HG02623 (cell line): ENCODE measurements at regions not wholly inside any gene's neighbourhood (a gene's known extent, or its start where the extent isn't known, plus 50 kb on each side); places are given as distances from the start of the nearest gene placed in this dataset.
"Not testable (repeated sequence)": the region's sequence is repeated elsewhere in the genome, so short reads cannot be mapped to it uniquely, and the experiment has no call there.

ENCODE experiments used
- ATAC-seq: cut with Tn5 transposase; IDR thresholded peaks from one replicate; pipeline ENCODE4 v1.9.1; 2021; ENCODE audit warnings: moderate library complexity; ENCODE audit not compliant: unreplicated experiment

GRCh38 chr1:188466539-188466938 is 1637.8 kb downstream of the PLA2G4A start:
- no peak for ATAC-seq

DNA sequence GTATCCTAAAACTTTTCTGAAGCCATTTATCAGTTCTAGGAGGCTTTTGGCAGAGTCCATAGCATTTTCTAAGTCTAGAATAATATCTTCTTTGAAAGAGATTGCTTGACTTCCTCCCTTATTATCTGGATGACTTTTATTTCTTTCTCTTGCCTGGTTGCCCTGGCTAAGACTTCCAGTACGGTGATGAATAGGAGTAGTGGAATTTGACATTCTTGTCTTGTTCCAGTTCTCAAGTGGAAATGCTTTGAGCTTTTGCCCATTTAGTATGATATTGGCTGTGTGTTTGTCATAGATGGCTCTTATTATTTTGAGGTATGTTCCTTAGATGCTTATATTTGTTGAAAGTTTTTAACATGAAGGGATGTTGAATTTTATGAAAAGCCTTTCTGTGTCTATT is 1647.9 kb downstream of the PLA2G4A start:
- no peak for ATAC-seq

GRCh38 chr1:188489336-188490112 is 1660.8 kb downstream of the PLA2G4A start:
- ATAC-seq: no peak

DNA sequence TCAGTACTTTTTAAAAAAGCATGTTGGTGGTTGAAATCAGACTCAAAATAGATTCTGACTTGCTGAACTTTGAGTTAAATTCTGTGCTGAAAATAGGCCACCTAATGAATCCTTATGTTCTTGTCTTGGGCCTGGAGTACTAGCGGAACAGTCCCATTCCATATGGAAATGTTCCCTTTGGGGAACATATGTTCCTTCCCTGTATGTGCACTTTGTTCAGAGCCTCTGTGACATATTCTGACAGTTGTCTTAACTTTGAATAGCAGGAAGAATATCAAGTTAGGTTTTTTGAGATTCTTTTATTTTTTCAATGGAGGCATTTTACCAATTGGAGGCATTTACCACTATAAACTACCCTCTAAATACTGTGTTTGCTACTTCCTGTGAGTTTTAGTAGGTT is 1667.8 kb downstream of the PLA2G4A start:
- ATAC-seq: no peak

GRCh38 chr1:188497020-188497419 is 1668.3 kb downstream of the PLA2G4A start:
- no peak for ATAC-seq

GRCh38 chr1:188499690-188500089 is 1670.9 kb downstream of the PLA2G4A start:
- ATAC-seq: no peak

DNA sequence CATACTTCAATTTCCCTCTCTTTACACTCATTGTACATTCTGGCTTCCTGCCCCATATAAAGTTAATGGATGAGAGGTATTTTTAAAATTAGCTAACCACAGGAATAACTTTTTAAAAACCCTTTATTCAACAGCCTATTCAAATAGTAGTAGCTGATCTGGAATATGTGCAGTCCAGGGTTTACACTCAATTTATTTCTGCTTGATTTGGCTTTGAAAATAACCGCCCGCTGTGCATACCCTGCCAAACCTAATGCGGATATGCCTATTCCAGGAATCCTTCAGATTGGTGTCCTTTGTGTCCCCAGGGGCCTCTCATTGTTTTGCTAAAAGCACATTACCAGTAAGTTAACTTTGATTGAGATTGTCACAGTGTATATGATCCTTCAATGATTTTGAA is 1686.2 kb downstream of the PLA2G4A start:
- no peak for ATAC-seq

DNA sequence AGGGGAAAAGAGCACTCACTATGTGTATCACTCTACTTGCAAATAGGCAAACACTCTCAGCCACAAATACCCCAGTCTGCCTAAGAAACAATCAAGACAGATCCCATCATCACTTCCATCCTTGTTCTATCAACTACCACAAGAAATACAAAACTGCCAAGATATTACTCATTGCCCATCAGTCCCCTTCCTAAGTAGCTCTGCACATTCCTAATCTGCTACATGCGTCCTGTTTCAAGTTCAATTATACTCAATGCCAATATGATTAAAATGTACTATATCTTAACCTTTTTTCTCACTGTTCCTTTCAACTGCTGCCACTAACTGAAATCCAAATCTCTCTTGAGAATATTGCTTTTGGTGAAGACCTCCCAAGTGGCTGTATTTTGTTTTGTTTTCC is 1688.4 kb downstream of the PLA2G4A start:
- no peak for ATAC-seq

GRCh38 chr1:188551176-188551575 is 1722.4 kb downstream of the PLA2G4A start:
- no peak for ATAC-seq

- no peak for ATAC-seq
These were observed 1728.3 kb downstream of the PLA2G4A start for GRCh38 chr1:188557053-188557452.

GRCh38 chr1:188582911-188583532 is 1754.3 kb downstream of the PLA2G4A start:
- no peak for ATAC-seq

DNA sequence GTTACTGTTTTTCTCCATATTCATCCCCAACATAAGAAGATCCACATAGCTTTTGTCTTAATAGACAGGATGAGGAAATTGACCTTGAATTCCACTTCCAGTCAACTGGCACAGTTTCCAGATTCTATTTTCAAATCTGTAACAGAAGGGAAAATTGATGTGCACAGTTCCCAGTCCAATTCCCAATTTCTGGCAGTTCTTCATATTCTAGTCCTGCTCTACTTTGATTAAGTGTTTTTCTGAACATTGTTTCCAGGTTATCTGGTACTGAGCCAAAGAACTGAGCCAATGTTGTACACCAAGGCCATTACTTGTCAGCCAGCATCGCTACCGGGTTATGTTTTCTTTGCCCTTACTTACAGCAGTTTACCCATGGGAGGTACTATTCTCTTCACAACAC is 1755.4 kb downstream of the PLA2G4A start:
- no peak for ATAC-seq

GRCh38 chr1:188590641-188591040 is 1761.9 kb downstream of the PLA2G4A start:
- no peak for ATAC-seq

DNA sequence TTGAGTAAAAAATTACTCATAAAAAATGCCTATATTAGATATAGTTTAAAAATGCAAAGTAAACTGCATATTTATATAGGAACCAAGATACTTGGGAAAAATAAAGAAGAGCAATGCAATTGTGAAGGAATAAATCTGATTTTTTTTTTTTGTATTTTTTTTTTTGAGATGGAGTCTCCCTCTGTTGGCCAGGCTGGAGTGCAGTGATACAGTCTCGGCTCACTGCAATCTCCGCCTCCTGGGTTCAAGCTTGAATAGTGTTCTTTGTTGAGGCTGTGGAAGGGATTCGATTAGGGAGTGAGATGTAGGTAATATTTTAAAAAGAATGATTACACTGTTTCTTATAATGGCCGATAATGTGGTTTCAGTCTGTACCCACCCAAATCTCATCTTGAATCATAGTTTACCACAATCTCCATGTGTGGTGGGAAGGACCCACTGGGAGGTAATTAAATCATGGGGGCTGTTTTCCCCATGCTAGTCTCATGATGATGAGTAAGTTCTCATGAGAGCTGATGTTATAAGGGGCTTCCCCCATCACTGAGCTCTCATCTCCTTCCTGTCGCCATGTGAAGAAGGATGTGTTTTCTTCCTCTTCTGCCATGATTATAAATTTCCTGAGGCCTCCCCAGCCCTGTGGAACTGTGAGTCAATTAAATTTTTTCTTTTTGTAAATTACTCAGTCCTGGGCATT is 1765.9 kb downstream of the PLA2G4A start:
- no peak for ATAC-seq

GRCh38 chr1:188599313-188599712 is 1770.6 kb downstream of the PLA2G4A start:
- no peak for ATAC-seq

GRCh38 chr1:188611432-188611831 is 1782.7 kb downstream of the PLA2G4A start:
- no peak for ATAC-seq

DNA sequence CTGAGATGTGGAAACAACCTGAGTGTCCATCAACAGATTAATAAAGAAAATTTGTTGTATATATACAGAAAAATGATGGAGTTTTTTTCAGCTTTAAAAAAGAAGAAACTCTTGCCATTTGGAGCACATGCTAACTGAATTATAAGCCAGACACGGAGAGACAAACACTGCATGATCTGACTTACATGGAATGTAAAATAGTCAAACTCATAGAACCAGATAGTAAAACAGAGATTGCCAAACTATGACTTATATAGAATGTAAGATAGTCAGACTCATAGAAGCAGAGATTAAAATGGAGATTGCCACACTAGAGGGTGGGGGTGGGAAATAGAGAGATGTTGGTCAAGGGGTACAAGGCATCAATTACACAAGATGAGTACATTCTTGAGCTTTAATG is 1786.6 kb downstream of the PLA2G4A start:
- no peak for ATAC-seq

GRCh38 chr1:188620236-188620635 is 1791.5 kb downstream of the PLA2G4A start:
- no peak for ATAC-seq

DNA sequence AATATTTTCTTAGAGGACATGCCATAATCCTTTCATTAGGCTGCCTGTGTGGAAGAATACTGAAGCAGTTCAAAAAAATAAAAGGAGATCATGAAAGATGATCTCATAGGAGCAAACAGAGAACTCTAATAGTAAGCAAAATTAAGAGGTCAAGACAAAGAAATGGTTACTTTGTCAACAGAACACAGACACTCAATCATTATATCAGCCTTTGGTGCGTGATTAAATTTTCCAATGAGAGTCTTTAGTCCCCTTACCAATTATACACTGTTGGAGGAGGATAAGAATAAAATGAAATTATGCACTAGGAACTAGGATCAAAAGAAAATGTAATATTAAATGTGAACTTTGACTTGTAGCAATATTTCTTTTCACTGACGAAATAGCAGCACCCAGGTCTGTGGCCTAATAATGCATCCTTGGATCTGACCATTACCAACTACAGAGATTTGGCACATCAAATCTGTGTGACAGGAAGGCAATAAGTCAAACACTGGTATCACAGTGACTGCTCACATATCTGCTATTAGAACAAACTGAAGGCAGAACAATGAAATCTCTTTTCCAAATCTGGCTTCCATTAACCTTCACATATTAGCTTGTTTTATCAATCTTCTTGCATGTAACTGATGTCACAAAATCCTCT is 1812.9 kb downstream of the PLA2G4A start:
- ATAC-seq: no peak

DNA sequence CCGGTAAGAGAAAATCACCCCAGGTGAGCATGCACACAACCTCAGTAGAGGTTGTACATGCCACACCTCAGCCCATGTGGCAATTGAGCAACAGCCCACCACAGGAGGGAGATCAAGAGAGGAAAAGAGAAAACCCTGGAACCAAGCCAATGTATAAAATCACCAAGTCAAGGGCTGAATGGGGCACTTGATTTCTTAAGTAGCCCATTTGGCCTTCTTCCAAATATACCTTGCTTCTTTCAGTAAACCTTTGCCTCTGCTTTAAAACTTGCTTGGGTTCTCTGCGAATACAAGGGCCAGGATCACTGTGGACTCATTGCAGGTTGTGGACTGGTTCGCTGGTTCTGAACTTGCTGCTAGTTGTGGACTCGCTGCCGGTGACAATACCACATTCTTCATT is 1814.0 kb downstream of the PLA2G4A start:
- ATAC-seq: no peak

DNA sequence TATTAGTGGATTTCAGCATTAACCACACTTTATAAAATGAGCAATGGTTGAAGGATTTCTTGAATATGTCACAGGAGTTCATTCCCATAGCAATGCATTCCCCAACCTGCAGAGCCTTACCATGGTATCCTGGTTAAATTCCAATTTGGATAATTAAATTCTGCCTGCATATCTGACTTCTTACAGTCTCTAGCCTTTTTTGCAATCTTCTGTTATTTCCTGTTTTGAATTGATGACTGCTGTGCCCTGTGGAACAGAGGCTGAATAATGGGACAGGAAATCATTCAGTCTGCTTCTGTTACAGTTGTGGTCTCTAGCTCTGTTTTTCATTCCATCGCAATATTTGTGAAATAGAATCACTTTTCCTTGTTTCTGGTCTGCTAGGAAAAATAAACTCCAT is 1823.9 kb downstream of the PLA2G4A start:
- no peak for ATAC-seq

DNA sequence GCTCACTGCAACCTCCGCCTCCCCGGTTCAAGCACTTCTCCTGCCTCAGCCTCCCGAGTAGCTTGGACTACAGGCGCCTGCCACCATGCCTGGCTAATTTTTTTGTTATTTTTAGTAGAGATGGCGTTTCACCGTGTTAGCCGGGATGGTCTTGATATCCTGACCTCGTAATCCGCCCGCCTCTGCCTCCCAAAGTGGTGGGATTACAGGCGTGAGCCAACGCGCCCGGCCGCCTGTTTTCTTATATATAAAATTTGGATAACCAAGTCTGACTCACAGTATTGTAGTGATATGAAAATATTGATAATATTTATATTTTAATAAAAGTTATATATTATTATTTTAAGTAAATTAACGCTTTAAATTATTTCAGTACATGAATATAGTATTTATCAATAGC is 1821.7 kb downstream of the BRINP3 start:
- ATAC-seq: not testable (repeated sequence)
